G401 (cell line): ENCODE measurements at regions not wholly inside any gene's neighbourhood (a gene's known extent, or its start where the extent isn't known, plus 50 kb on each side); places are given as distances from the start of the nearest gene placed in this dataset.

Experiments used
- DNase-seq: peaks from one replicate; pipeline ENCODE4 v3.0.0-alpha.2; 2015; ENCODE audit warnings: low spot score
- in situ Hi-C: cut with HindIII; loops from 2 replicates; pipeline ENCODE4 v1.10.0; 2016; ENCODE audit warnings: low sequenced_read_pairs, mixed read lengths

- no peak for DNase-seq
- in situ Hi-C loops: no loop called here
Measured at GRCh38 chr22:48738204-48738980, 1089.3 kb downstream of the BRD1 start.

- in situ Hi-C loops: no loop called here
- no peak for DNase-seq
Measured at GRCh38 chr22:48737461-48738203, 1090.0 kb downstream of the BRD1 start.

GRCh38 chr22:48736593-48737460 is 1090.8 kb downstream of the BRD1 start:
- no peak for DNase-seq
- in situ Hi-C loops: no loop called here

GRCh38 chr22:48734961-48735360 is 1092.7 kb downstream of the BRD1 start:
- in situ Hi-C loops: no loop called here
- no peak for DNase-seq

GRCh38 chr22:48734359-48734758 is 1093.3 kb downstream of the BRD1 start:
- DNase-seq: no peak
- in situ Hi-C loops: no loop called here

GRCh38 chr22:48729499-48730171 is 1098.0 kb downstream of the BRD1 start:
- in situ Hi-C loops: loop anchor here (10.0 kb wide), 1 partner anchor 135 kb away; no protein-coding TSS in a partner anchor
- DNase-seq: no peak

GRCh38 chr22:48727454-48728058 is 1100.1 kb downstream of the BRD1 start:
- no peak for DNase-seq
- in situ Hi-C loops: loop anchor here (10.0 kb wide), 1 partner anchor 133 kb away; no protein-coding TSS in a partner anchor

GRCh38 chr22:48724899-48725298 is 1102.8 kb downstream of the BRD1 start:
- in situ Hi-C loops: loop anchor here (10.0 kb wide), 1 partner anchor 130 kb away; no protein-coding TSS in a partner anchor
- DNase-seq: peak; percentile 20

- DNase-seq: no peak
- in situ Hi-C loops: loop anchor here (10.0 kb wide), 1 partner anchor 128 kb away; no protein-coding TSS in a partner anchor
Measured at GRCh38 chr22:48722661-48723060, 1105.0 kb downstream of the BRD1 start.

GRCh38 chr22:48721395-48721669 is 1106.3 kb downstream of the BRD1 start:
- DNase-seq: peak; percentile 82
- in situ Hi-C loops: loop anchor here (10.0 kb wide), 1 partner anchor 127 kb away; no protein-coding TSS in a partner anchor

- in situ Hi-C loops: loop anchor here (10.0 kb wide), 1 partner anchor 126 kb away; no protein-coding TSS in a partner anchor
- DNase-seq: no peak
Measured at GRCh38 chr22:48720662-48721394, 1106.8 kb downstream of the BRD1 start.

GRCh38 chr22:48719978-48720661 is 1107.6 kb downstream of the BRD1 start:
- in situ Hi-C loops: loop anchor here (10.0 kb wide), 1 partner anchor 125 kb away; no protein-coding TSS in a partner anchor
- DNase-seq: no peak

- in situ Hi-C loops: no loop called here
- peak; percentile 91 for DNase-seq
Measured at GRCh38 chr22:48718818-48719500, 1108.7 kb downstream of the BRD1 start.

GRCh38 chr22:48717883-48718817 is 1109.5 kb downstream of the BRD1 start:
- in situ Hi-C loops: no loop called here
- no peak for DNase-seq

- DNase-seq: peak; percentile 43
- in situ Hi-C loops: no loop called here
Measured at GRCh38 chr22:48717076-48717810, 1110.4 kb downstream of the BRD1 start.
